Naive thymus-derived CD4-positive, alpha-beta T cell (primary cell): ENCODE measurements at regions not wholly inside any gene's neighbourhood (a gene's known extent, or its start where the extent isn't known, plus 50 kb on each side); places are given as distances from the start of the nearest gene placed in this dataset.

Experiments used
- ATAC-seq: fragments of 150-1000 bp; cut with Tn5 transposase; 2 replicates; pipeline ENCODE4 v1.10.0; 2021; ENCODE audit warnings: mild to moderate bottlenecking, moderate library complexity
- CTCF ChIA-PET: fragments of 350-600 bp; sonication (Branson Sonifier 250); formaldehyde crosslinking; loops from one replicate; lab custom pipeline; 2021; ENCODE audit warnings: antibody characterized with exemption; lab: Charles Lee
- POLR2A ChIA-PET: fragments of 350-600 bp; sonication (Branson Sonifier 250); formaldehyde crosslinking; loops from one replicate; lab custom pipeline; 2021; ENCODE audit warnings: antibody characterized with exemption, inconsistent platforms; lab: Charles Lee
- DNase-seq, 9 donors: peaks; one replicate each; pipeline versions ENCODE4 v3.0.0 to v3.0.0-alpha.2; 2020 to 2022; ENCODE audit warnings: mixed read lengths in 1 of 9
- H3K27ac ChIP-seq: one replicate; pipeline ENCODE4 v1.7.0; 2013; ENCODE audit warnings: mild to moderate bottlenecking, low read depth, low read length, moderate library complexity
- H3K27me3 ChIP-seq, 2 donors: one replicate each; pipeline ENCODE4 v1.7.0; 2013; ENCODE audit warnings: low read length in 2 of 2, mild to moderate bottlenecking in 2 of 2, moderate library complexity in 2 of 2; ENCODE audit not compliant: control insufficient read depth in 2 of 2, insufficient read depth in 2 of 2
- H3K36me3 ChIP-seq, 3 experiments: 1 replicate in 2 of 3; 2 replicates in 1 of 3; pipeline ENCODE4 v1.7.0; 2013; ENCODE audit warnings: low read length in 3 of 3, mild to moderate bottlenecking in 3 of 3, moderate library complexity in 1 of 3; ENCODE audit not compliant: insufficient read depth in 3 of 3, control insufficient read depth in 2 of 3
- H3K4me1 ChIP-seq, 2 donors: one replicate each; pipeline ENCODE4 v1.7.0; 2013; ENCODE audit warnings: low read length in 2 of 2, mild to moderate bottlenecking in 2 of 2, moderate library complexity in 1 of 2; ENCODE audit not compliant: control insufficient read depth in 2 of 2, insufficient read depth in 2 of 2
- H3K4me3 ChIP-seq: 2 replicates; pipeline ENCODE4 v1.7.0; 2013; ENCODE audit warnings: mild to moderate bottlenecking, low read length
- H3K9me3 ChIP-seq, 3 experiments: 1 replicate in 2 of 3; 2 replicates in 1 of 3; pipeline ENCODE4 v1.7.0; 2013; ENCODE audit warnings: low read length in 3 of 3; ENCODE audit not compliant: control insufficient read depth in 2 of 3
- H3K27ac Mint-ChIP-seq, 9 donors: one replicate each; pipeline ENCODE4 v1.8.0; 2020 to 2022; ENCODE audit warnings: mixed read lengths in 9 of 9, mild to moderate bottlenecking in 8 of 9, moderate library complexity in 5 of 9, inconsistent platforms in 2 of 9
- H3K27me3 Mint-ChIP-seq, 5 donors: one replicate each; pipeline ENCODE4 v1.8.0; 2021 to 2022; ENCODE audit warnings: mixed read lengths in 5 of 5, mild to moderate bottlenecking in 1 of 5
- H3K36me3 Mint-ChIP-seq, 5 donors: one replicate each; pipeline ENCODE4 v1.8.0; 2020 to 2022; ENCODE audit warnings: mixed read lengths in 5 of 5, mild to moderate bottlenecking in 3 of 5, inconsistent platforms in 1 of 5
- H3K4me1 Mint-ChIP-seq, 7 donors: one replicate each; pipeline ENCODE4 v1.8.0; 2020 to 2022; ENCODE audit warnings: mixed read lengths in 7 of 7, mild to moderate bottlenecking in 3 of 7, inconsistent platforms in 1 of 7
- H3K4me3 Mint-ChIP-seq, 10 donors: one replicate each; pipeline ENCODE4 v1.8.0; 2020 to 2022; ENCODE audit warnings: mild to moderate bottlenecking in 10 of 10, mixed read lengths in 10 of 10, moderate library complexity in 6 of 10, inconsistent platforms in 2 of 10
- H3K9me3 Mint-ChIP-seq, 11 donors: one replicate each; pipeline ENCODE4 v1.8.0; 2020 to 2022; ENCODE audit warnings: mixed read lengths in 11 of 11, mild to moderate bottlenecking in 4 of 11, inconsistent platforms in 1 of 11, moderate library complexity in 1 of 11
- intact Hi-C, 2 donors: fragments of 100-400 bp; cut with micrococcal nuclease; formaldehyde crosslinking; loops; one replicate each; pipeline ENCODE4 v1.15.1; 2023

- ChIA-PET POLR2A (no interaction called here), CTCF (no interaction called here)
- Histone ChIP-seq H3K27me3 (no peaks in the 10 kb centered on the region), H3K4me3 (no peak overlapping the region), H3K9me3 (no peaks in the 10 kb centered on the region), H3K27ac (no peak overlapping the region), H3K36me3 (no peaks in the 10 kb centered on the region), H3K4me1 (no peaks in the 10 kb centered on the region)
- H3K4me1 Mint-ChIP-seq = no peaks in the 10 kb centered on the region
- H3K27me3 Mint-ChIP-seq = no peaks in the 10 kb centered on the region
- no peak overlapping the region for H3K4me3 Mint-ChIP-seq
- intact Hi-C loops = no loop called here
- H3K27ac Mint-ChIP-seq = no peak overlapping the region
- DNase-seq = no peak
- no peak for ATAC-seq
- peaks cover 0 to 20% (median 4%) of the 10 kb centered on the region in 11 donors for H3K9me3 Mint-ChIP-seq
- H3K36me3 Mint-ChIP-seq = no peaks in the 10 kb centered on the region
Observed at GRCh38 chr7:88590963-88591362, 168.5 kb upstream of the ZNF804B start.

GRCh38 chr7:88589927-88590326, 169.6 kb upstream of the ZNF804B start:
- POLR2A ChIA-PET = no interaction called here
- intact Hi-C loops = no loop called here
- Histone ChIP-seq H3K9me3 (no peaks in the 10 kb centered on the region), H3K27me3 (no peaks in the 10 kb centered on the region), H3K4me3 (no peak overlapping the region), H3K4me1 (no peaks in the 10 kb centered on the region), H3K36me3 (no peaks in the 10 kb centered on the region), H3K27ac (no peak overlapping the region)
- ATAC-seq (no peak), DNase-seq (no peak)
- Mint-ChIP-seq H3K4me1 (no peaks in the 10 kb centered on the region), H3K27me3 (no peaks in the 10 kb centered on the region), H3K4me3 (no peak overlapping the region), H3K9me3 (peaks cover 0 to 20% (median 4%) of the 10 kb centered on the region in 11 donors), H3K27ac (no peak overlapping the region), H3K36me3 (no peaks in the 10 kb centered on the region)
- CTCF ChIA-PET = no interaction called here

- Mint-ChIP-seq H3K4me1 (no peaks in the 10 kb centered on the region), H3K36me3 (no peaks in the 10 kb centered on the region), H3K27ac (no peak overlapping the region), H3K9me3 (peaks cover 0 to 8% (median 0%) of the 10 kb centered on the region in 11 donors), H3K27me3 (no peaks in the 10 kb centered on the region), H3K4me3 (no peak overlapping the region)
- no peak for ATAC-seq
- Histone ChIP-seq H3K9me3 (no peaks in the 10 kb centered on the region), H3K27ac (no peak overlapping the region), H3K27me3 (no peaks in the 10 kb centered on the region), H3K36me3 (no peaks in the 10 kb centered on the region), H3K4me1 (no peaks in the 10 kb centered on the region), H3K4me3 (no peak overlapping the region)
- DNase-seq = no peak
- ChIA-PET POLR2A (no interaction called here), CTCF (no interaction called here)
- intact Hi-C loops = no loop called here
Observed at GRCh38 chr7:88586890-88587289, 172.6 kb upstream of the ZNF804B start.

- ChIA-PET POLR2A (no interaction called here), CTCF (no interaction called here)
- Histone ChIP-seq H3K36me3 (no peaks in the 10 kb centered on the region), H3K27ac (no peak overlapping the region), H3K4me1 (no peaks in the 10 kb centered on the region), H3K9me3 (no peaks in the 10 kb centered on the region), H3K4me3 (no peak overlapping the region), H3K27me3 (no peaks in the 10 kb centered on the region)
- no peak for ATAC-seq
- peaks cover 0 to 8% (median 0%) of the 10 kb centered on the region in 11 donors for H3K9me3 Mint-ChIP-seq
- no peak overlapping the region for H3K27ac Mint-ChIP-seq
- no peak overlapping the region for H3K4me3 Mint-ChIP-seq
- no peaks in the 10 kb centered on the region for H3K4me1 Mint-ChIP-seq
- no peaks in the 10 kb centered on the region for H3K36me3 Mint-ChIP-seq
- H3K27me3 Mint-ChIP-seq = no peaks in the 10 kb centered on the region
- intact Hi-C loops = no loop called here
- DNase-seq = no peak
Observed at GRCh38 chr7:88586219-88586618, 173.3 kb upstream of the ZNF804B start.

- Histone ChIP-seq H3K4me3 (no peak overlapping the region), H3K36me3 (no peaks in the 10 kb centered on the region), H3K27ac (no peak overlapping the region), H3K9me3 (no peaks in the 10 kb centered on the region), H3K4me1 (no peaks in the 10 kb centered on the region), H3K27me3 (no peaks in the 10 kb centered on the region)
- ATAC-seq (no peak), DNase-seq (no peak)
- POLR2A ChIA-PET = no interaction called here
- H3K9me3 Mint-ChIP-seq = no peaks in the 10 kb centered on the region
- no peaks in the 10 kb centered on the region for H3K36me3 Mint-ChIP-seq
- no peaks in the 10 kb centered on the region for H3K4me1 Mint-ChIP-seq
- intact Hi-C loops = no loop called here
- H3K4me3 Mint-ChIP-seq = no peak overlapping the region
- peaks cover 0 to 4% (median 0%) of the 10 kb centered on the region in 5 donors for H3K27me3 Mint-ChIP-seq
- CTCF ChIA-PET = no interaction called here
- H3K27ac Mint-ChIP-seq = no peak overlapping the region
Observed at GRCh38 chr7:88576720-88577119, 182.8 kb upstream of the ZNF804B start.

- ChIA-PET CTCF (no interaction called here), POLR2A (no interaction called here)
- H3K4me1 ChIP-seq = no peaks in the 10 kb centered on the region
- H3K27ac Mint-ChIP-seq = no peak overlapping the region
- DNase-seq (no peak), ATAC-seq (no peak)
- no peaks in the 10 kb centered on the region for H3K27me3 Mint-ChIP-seq
- peaks cover 0 to 5% (median 0%) of the 10 kb centered on the region in 11 donors for H3K9me3 Mint-ChIP-seq
- no peak overlapping the region for H3K27ac ChIP-seq
- no peak overlapping the region for H3K4me3 Mint-ChIP-seq
- H3K9me3 ChIP-seq = no peaks in the 10 kb centered on the region
- H3K4me1 Mint-ChIP-seq = no peaks in the 10 kb centered on the region
- no peak overlapping the region for H3K4me3 ChIP-seq
- H3K36me3 Mint-ChIP-seq = no peaks in the 10 kb centered on the region
- intact Hi-C loops = no loop called here
- no peaks in the 10 kb centered on the region for H3K27me3 ChIP-seq
- H3K36me3 ChIP-seq = no peaks in the 10 kb centered on the region
Observed at GRCh38 chr7:88566162-88566729, 193.3 kb upstream of the ZNF804B start.

DNA sequence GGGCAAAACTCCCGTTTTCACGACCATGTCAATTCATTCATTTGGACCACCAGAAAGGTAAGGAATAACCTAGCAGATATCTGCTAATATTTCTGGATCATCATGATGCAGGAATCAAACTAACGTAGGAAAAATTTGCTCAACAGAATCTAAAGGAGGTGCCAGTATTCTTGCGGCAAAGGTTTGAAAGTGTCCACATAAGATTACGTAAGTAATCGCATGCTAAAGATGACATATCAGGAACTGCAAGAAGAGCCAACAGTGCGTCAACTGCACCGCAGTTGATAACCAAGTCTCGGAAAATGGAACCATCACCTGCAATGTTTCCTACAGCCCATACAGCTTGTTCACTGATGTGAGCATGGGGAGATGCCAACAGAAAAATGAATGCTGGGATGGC, 194.1 kb upstream of the ZNF804B start:
- CTCF ChIA-PET = no interaction called here
- intact Hi-C loops = no loop called here

More for the DNA sequence above, 194.1 kb upstream of the ZNF804B start:
- Mint-ChIP-seq H3K36me3 (no peaks in the 10 kb centered on the region), H3K27me3 (no peaks in the 10 kb centered on the region), H3K4me3 (no peak overlapping the region), H3K4me1 (no peaks in the 10 kb centered on the region), H3K9me3 (peaks cover 0 to 5% (median 0%) of the 10 kb centered on the region in 11 donors), H3K27ac (no peak overlapping the region)
- Histone ChIP-seq H3K4me1 (no peaks in the 10 kb centered on the region), H3K27me3 (no peaks in the 10 kb centered on the region), H3K27ac (no peak overlapping the region), H3K4me3 (no peak overlapping the region), H3K9me3 (no peaks in the 10 kb centered on the region), H3K36me3 (no peaks in the 10 kb centered on the region)
- DNase-seq (no peak), ATAC-seq (no peak)
- POLR2A ChIA-PET = no interaction called here
